Thoracic aorta (tissue), 2 donors: ENCODE measurements at regions not wholly inside any gene's neighbourhood (a gene's known extent, or its start where the extent isn't known, plus 50 kb on each side); places are given as distances from the start of the nearest gene placed in this dataset.

Experiments used
- ATAC-seq: fragments of 150-250 bp; one replicate; pipeline ENCODE4 v1.8.0; 2017; ENCODE audit warnings: low read depth; ENCODE audit not compliant: insufficient number of reproducible peaks, low FRiP score
- DNase-seq: peaks from one replicate; pipeline ENCODE4 v3.0.0-alpha.2; 2020; ENCODE audit warnings: low spot score
- H3K27ac ChIP-seq, 2 donors: fragments of 200-600 bp; sonication (generic); 1 replicate in 1 of 2; 2 replicates in 1 of 2; pipeline ENCODE4 v1.5.1; 2016; ENCODE audit warnings: mild to moderate bottlenecking in 2 of 2, moderate library complexity in 2 of 2
- H3K27me3 ChIP-seq: fragments of 200-600 bp; sonication (generic); replicated peaks from 2 replicates; pipeline ENCODE4 v1.6.0; 2016; ENCODE audit warnings: mild to moderate bottlenecking; ENCODE audit not compliant: insufficient read depth
- H3K36me3 ChIP-seq: fragments of 200-600 bp; sonication (generic); one replicate; pipeline ENCODE4 v1.5.1; 2016
- H3K4me1 ChIP-seq, 2 donors: fragments of 200-600 bp; sonication (generic); 1 replicate in 1 of 2; 2 replicates in 1 of 2; pipeline versions ENCODE4 v1.5.1 to v1.6.0; 2016; ENCODE audit warnings: low read depth in 2 of 2, mild to moderate bottlenecking in 1 of 2; ENCODE audit not compliant: control insufficient read depth in 1 of 2
- H3K4me3 ChIP-seq: fragments of 200-600 bp; sonication (generic); 2 replicates; pipeline ENCODE4 v1.5.1; 2016; ENCODE audit warnings: mild to moderate bottlenecking
- H3K9me3 ChIP-seq: fragments of 200-600 bp; sonication (generic); 2 replicates; pipeline ENCODE4 v1.5.1; 2016
- TF ChIP-seq, protein P1 (sequence below): fragments of 200-600 bp; sonication (generic); IDR thresholded peaks from one replicate; pipeline ENCODE4 v1.5.1; 2019; ENCODE audit warnings: antibody characterized with exemption

DNA sequence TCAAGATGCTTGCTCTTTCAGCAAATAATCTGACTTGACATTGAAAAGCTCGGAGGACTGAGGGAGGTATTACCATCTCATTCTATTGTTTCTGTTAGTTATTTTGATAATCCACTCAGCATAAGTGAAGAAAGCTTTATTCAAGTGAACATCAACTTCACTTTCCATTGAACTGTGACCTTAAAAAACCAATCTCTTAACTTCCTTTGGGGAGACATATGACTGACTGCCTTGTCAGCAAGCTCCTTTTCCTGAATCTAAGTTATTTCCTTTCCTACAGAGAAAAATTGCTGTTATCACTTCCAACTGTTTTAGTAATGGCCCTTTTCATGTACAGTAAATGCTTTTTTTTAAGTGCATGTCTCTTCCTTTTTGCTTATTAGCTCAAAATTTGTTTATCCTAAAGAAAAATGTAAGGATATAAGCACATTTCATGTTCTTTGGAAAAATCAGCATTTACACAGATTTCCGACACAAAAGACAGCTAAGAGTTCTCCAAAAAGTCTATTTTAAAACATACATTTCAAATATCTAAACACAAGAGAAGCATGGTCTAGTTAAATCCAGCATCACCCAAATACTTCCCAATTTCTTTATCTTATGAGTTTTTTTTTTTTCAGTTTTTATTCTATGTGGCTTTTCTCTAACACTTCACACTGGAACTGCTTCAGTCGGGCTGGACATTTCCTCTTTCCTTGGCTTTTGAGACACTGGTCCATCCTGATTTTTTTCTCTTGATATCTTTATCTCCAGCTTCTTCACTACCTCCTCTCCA lies 117.9 kb upstream of the DAB2 start:
- Histone ChIP-seq H3K4me1 (peaks cover 0 to 5% of the 10 kb centered on the region in 2 donors), H3K9me3 (no peaks in the 10 kb centered on the region), H3K4me3 (no peak overlapping the region), H3K27me3 (no peaks in the 10 kb centered on the region), H3K36me3 (no peaks in the 10 kb centered on the region), H3K27ac (no peak overlapping the region)
- TF ChIP-seq, protein P1, sequence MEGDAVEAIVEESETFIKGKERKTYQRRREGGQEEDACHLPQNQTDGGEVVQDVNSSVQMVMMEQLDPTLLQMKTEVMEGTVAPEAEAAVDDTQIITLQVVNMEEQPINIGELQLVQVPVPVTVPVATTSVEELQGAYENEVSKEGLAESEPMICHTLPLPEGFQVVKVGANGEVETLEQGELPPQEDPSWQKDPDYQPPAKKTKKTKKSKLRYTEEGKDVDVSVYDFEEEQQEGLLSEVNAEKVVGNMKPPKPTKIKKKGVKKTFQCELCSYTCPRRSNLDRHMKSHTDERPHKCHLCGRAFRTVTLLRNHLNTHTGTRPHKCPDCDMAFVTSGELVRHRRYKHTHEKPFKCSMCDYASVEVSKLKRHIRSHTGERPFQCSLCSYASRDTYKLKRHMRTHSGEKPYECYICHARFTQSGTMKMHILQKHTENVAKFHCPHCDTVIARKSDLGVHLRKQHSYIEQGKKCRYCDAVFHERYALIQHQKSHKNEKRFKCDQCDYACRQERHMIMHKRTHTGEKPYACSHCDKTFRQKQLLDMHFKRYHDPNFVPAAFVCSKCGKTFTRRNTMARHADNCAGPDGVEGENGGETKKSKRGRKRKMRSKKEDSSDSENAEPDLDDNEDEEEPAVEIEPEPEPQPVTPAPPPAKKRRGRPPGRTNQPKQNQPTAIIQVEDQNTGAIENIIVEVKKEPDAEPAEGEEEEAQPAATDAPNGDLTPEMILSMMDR = no peak
- DNase-seq (no peak), ATAC-seq (no peak)

DNA sequence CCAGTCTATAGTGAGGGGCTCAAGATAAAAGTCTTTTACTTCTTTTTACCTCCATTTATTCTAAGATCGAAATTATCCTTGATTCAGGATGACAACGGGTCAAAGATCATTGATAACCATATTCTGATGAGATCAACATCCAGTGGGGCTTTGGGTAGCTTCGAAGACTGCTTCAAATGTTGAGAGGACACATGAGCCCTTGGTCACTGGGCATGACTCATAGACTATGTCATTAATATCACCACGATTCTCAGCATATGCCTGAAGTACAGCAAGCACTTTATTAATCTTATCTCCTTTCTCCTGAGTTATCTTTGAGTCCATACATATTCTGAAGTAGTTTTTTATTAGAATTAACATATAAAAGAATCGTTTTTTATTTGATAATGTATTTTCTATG lies 117.1 kb upstream of the DAB2 start:
- ATAC-seq = no peak
- Histone ChIP-seq H3K27me3 (no peaks in the 10 kb centered on the region), H3K27ac (no peak overlapping the region), H3K4me1 (no peaks in the 10 kb centered on the region), H3K36me3 (no peaks in the 10 kb centered on the region), H3K4me3 (no peak overlapping the region), H3K9me3 (no peaks in the 10 kb centered on the region)
- TF ChIP-seq, protein P1 = no peak
- DNase-seq = no peak

DNA sequence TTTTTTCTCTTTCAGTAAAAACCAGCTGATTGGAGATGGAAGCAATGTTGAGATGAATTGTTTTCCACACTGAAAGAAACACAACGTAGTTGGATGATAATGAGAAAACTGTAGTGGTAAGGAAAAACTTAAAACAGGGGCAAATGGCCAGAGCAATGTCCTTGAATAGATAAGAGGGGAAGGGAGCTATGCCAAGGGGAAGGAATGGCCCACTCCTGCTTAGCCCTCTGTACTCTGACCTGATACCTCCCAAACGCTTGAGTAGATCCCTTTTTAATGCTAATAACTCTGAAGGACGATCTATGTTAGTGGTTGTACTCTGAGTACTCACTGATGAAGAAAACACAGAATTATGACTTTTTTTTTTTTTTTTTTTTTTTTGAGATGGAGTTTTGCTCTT lies 114.7 kb upstream of the DAB2 start:
- Histone ChIP-seq H3K27ac (no peak overlapping the region), H3K36me3 (no peaks in the 10 kb centered on the region), H3K4me3 (no peak overlapping the region), H3K27me3 (no peaks in the 10 kb centered on the region), H3K9me3 (no peaks in the 10 kb centered on the region), H3K4me1 (no peaks in the 10 kb centered on the region)
- ATAC-seq (no peak), DNase-seq (no peak)
- TF ChIP-seq, protein P1 = no peak

DNA sequence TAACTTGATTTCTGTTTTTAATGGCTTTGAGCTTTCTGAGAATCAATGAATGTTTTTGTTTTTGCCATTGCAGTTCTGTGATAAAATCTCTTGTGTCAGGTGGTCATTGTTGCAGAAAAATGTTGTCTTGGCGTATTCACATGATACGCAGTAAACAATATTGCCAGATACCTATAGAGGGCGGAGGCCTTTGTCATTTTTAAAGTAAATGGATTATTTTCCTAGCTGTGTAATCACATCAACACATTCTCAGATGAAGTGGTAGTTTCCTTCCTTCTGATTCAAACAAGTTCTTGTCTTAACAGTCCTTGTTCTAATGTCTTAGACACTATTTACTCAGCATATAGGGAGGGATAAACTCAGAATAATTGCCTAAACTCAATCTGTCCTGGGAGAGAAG lies 109.9 kb upstream of the DAB2 start:
- Histone ChIP-seq H3K4me1 (no peaks in the 10 kb centered on the region), H3K4me3 (no peak overlapping the region), H3K27ac (no peak overlapping the region), H3K9me3 (no peaks in the 10 kb centered on the region), H3K27me3 (no peaks in the 10 kb centered on the region), H3K36me3 (no peaks in the 10 kb centered on the region)
- ATAC-seq (no peak), DNase-seq (no peak)
- TF ChIP-seq, protein P1 = no peak

DNA sequence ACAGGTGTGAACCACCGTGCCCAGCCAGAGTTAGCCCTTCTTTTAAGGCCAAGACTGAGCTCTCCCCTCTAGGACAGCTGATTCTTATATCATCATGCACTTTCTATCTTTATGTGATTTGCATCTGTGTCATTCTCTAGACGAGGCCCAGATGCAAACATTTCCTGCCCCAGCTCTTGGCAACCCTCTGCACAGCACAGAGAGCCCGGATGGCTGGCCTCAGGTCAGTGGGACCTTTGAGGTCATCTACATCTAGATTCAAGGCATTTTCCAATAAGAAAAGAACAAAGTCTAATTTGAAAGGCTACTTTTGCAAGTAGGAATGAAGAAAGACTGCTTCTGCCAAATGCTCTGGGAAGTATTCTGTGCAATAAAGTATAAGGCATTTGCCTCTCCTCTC lies 109.0 kb upstream of the DAB2 start:
- H3K4me3 ChIP-seq = no peak overlapping the region
- no peak overlapping the region for H3K27ac ChIP-seq
- H3K9me3 ChIP-seq = no peaks in the 10 kb centered on the region
- no peaks in the 10 kb centered on the region for H3K27me3 ChIP-seq
- H3K36me3 ChIP-seq = no peaks in the 10 kb centered on the region
- no peak for DNase-seq
- TF ChIP-seq, protein P1 = no peak
- H3K4me1 ChIP-seq = no peaks in the 10 kb centered on the region
- no peak for ATAC-seq
